ENCODE measurements at regions not wholly inside any gene's neighbourhood (a gene's known extent, or its start where the extent isn't known, plus 50 kb on each side); places are given as distances from the start of the nearest gene placed in this dataset.

DNA sequence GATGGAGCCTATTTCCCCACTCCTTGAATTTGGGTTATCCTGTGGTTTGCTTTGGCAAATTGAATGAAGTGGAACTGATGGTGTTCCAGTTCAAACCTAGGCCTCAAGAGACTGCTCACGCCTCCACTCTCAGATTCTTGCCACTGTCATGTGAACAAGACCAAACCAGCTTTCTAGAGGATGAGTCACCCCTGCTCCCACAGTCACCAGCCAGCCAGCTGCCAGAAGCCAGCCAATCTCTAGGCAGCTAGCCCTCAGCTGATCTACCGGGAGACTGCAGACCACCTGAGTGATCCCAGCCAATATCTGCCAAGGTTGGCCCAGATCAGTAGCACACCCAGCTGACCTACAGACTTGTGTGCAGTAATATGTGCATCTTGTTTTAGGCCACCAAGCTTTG, 300.6 kb downstream of the TMEM38B start:
- Mint-ChIP-seq H3K27me3 (peaks cover 0 to 4% of the 10 kb centered on the region in 2 donors), H3K9me3 (no peaks in the 10 kb centered on the region), H3K4me1 (no peaks in the 10 kb centered on the region), H3K4me3 (no peak overlapping the region), H3K27ac (no peak overlapping the region), H3K36me3 (no peaks in the 10 kb centered on the region)
- no peak overlapping the region for H3K4me3 ChIP-seq (ENCODE audit: control insufficient read depth in 1 of 2, extremely low read depth in 1 of 2, low read length in 1 of 2)
- no peaks in the 10 kb centered on the region for H3K9me3 ChIP-seq
- POLR2A ChIA-PET = no interaction called here
- no peaks in the 10 kb centered on the region for H3K36me3 ChIP-seq (ENCODE audit: control insufficient read depth in 2 of 2, extremely low read depth in 1 of 2, insufficient read depth in 1 of 2, low read length in 1 of 2)
- no peak for DNase-seq
- CTCF ChIA-PET = no interaction called here
- no peak for ATAC-seq (replicated peaks in 1 of 4)
- no peaks in the 10 kb centered on the region for H3K4me1 ChIP-seq (ENCODE audit: control insufficient read depth in 1 of 2, extremely low read depth in 1 of 2, insufficient read depth in 2 of 2, low read length in 2 of 2)
- H3K27me3 ChIP-seq (replicated peaks in 1 of 2; ENCODE audit: control insufficient read depth in 2 of 2, extremely low read depth in 1 of 2, insufficient read depth in 2 of 2, low read length in 1 of 2) = no peaks in the 10 kb centered on the region
- H3K27ac ChIP-seq (ENCODE audit: low read length) = no peak overlapping the region
- 70% methylated on average over 2 of the region's 2 CpGs for WGBS (ENCODE audit: insufficient coverage)

DNA sequence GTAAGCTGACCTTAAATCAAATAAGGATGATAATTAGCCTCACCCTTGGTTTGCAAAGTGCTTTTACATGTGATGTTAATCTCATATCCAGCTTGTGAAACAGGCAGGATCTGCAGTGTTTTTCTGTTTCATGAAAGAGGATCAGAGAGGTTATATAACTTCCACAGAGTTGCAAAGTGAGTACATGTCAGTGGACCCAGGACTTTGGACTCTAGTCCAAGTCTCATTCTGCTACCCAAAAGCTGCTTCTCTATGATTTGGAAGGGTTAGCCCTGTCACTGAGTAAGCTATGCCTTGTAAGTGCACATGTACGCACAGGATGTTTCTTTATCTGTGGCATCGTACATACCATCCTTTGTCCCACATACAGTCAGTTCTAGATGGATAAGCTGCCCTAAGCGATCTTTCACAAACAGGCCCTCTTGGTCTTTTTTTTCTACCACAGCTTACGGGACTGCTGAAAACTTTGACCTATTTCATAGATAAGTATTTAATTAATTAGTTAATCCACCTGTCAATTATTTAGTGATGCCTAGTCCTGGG, 322.9 kb downstream of the TMEM38B start:
- DNase-seq (no peak), ATAC-seq (replicated peaks in 1 of 4) (no peak)
- ChIA-PET CTCF (no interaction called here), POLR2A (no interaction called here)
- Histone ChIP-seq H3K4me1 (ENCODE audit: control insufficient read depth in 1 of 2, extremely low read depth in 1 of 2, insufficient read depth in 2 of 2, low read length in 2 of 2) (no peaks in the 10 kb centered on the region), H3K4me3 (ENCODE audit: control insufficient read depth in 1 of 2, extremely low read depth in 1 of 2, low read length in 1 of 2) (no peak overlapping the region), H3K27me3 (replicated peaks in 1 of 2; ENCODE audit: control insufficient read depth in 2 of 2, extremely low read depth in 1 of 2, insufficient read depth in 2 of 2, low read length in 1 of 2) (no peaks in the 10 kb centered on the region), H3K9me3 (no peaks in the 10 kb centered on the region), H3K27ac (ENCODE audit: low read length) (no peak overlapping the region), H3K36me3 (ENCODE audit: control insufficient read depth in 2 of 2, extremely low read depth in 1 of 2, insufficient read depth in 1 of 2, low read length in 1 of 2) (no peaks in the 10 kb centered on the region)
- Mint-ChIP-seq H3K36me3 (no peaks in the 10 kb centered on the region), H3K27ac (no peak overlapping the region), H3K9me3 (peaks cover 0 to 5% (median 0%) of the 10 kb centered on the region in 3 donors), H3K27me3 (peaks cover 0 to 8% of the 10 kb centered on the region in 2 donors), H3K4me3 (no peak overlapping the region), H3K4me1 (no peaks in the 10 kb centered on the region)
- WGBS (ENCODE audit: insufficient coverage) = 100% methylated on average over 1 of the region's 4 CpGs

DNA sequence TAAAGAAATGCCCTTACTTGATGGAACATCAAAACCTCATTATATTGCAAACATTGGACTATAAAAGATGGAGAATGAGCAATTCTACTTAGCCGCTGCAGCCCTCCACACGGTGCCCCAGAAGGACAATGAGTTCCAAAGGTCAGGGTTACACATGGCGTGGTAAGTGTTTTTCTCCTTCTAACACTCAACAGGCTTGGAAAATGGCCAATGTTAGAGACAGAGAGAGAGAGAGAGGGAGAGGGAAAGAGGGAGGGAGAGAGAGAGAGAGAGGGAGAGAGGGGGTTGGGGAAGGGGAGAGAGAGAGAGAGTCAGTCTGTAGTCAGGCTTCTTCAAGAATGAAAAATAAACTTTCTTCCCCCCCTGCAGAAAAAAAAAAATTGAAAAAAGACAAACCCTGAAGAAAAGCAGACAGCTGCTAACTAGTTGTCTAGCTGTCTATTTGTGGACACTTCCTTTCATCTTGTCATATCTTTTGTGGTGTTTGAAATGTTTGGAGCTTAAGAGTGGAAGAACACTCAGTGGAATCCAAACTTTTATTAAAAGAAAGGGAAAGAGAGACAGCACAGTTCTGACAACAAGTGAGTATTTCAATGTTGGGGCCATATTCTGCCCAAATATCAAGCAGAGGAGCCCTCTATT, 324.8 kb downstream of the TMEM38B start:
- CTCF ChIA-PET = no interaction called here
- Histone ChIP-seq H3K9me3 (no peaks in the 10 kb centered on the region), H3K4me3 (ENCODE audit: control insufficient read depth in 1 of 2, extremely low read depth in 1 of 2, low read length in 1 of 2) (no peak overlapping the region), H3K27me3 (replicated peaks in 1 of 2; ENCODE audit: control insufficient read depth in 2 of 2, extremely low read depth in 1 of 2, insufficient read depth in 2 of 2, low read length in 1 of 2) (no peaks in the 10 kb centered on the region), H3K36me3 (ENCODE audit: control insufficient read depth in 2 of 2, extremely low read depth in 1 of 2, insufficient read depth in 1 of 2, low read length in 1 of 2) (no peaks in the 10 kb centered on the region), H3K27ac (ENCODE audit: low read length) (no peak overlapping the region), H3K4me1 (ENCODE audit: control insufficient read depth in 1 of 2, extremely low read depth in 1 of 2, insufficient read depth in 2 of 2, low read length in 2 of 2) (no peaks in the 10 kb centered on the region)
- WGBS (ENCODE audit: insufficient coverage) = no CpG with 5 or more reads among the region's 3 CpGs
- Mint-ChIP-seq H3K4me1 (no peaks in the 10 kb centered on the region), H3K4me3 (no peak overlapping the region), H3K9me3 (peaks cover 0 to 5% (median 0%) of the 10 kb centered on the region in 3 donors), H3K27ac (no peak overlapping the region), H3K27me3 (peaks cover 0 to 8% of the 10 kb centered on the region in 2 donors), H3K36me3 (no peaks in the 10 kb centered on the region)
- DNase-seq = no peak
- no peak for ATAC-seq (replicated peaks in 1 of 4)
- POLR2A ChIA-PET = no interaction called here

GRCh38 chr9:106019702-106020101, 325.4 kb downstream of the TMEM38B start:
- ATAC-seq (replicated peaks in 1 of 4) (no peak), DNase-seq (no peak)
- Histone ChIP-seq H3K27me3 (replicated peaks in 1 of 2; ENCODE audit: control insufficient read depth in 2 of 2, extremely low read depth in 1 of 2, insufficient read depth in 2 of 2, low read length in 1 of 2) (no peaks in the 10 kb centered on the region), H3K9me3 (no peaks in the 10 kb centered on the region), H3K36me3 (ENCODE audit: control insufficient read depth in 2 of 2, extremely low read depth in 1 of 2, insufficient read depth in 1 of 2, low read length in 1 of 2) (no peaks in the 10 kb centered on the region), H3K27ac (ENCODE audit: low read length) (no peak overlapping the region), H3K4me1 (ENCODE audit: control insufficient read depth in 1 of 2, extremely low read depth in 1 of 2, insufficient read depth in 2 of 2, low read length in 2 of 2) (no peaks in the 10 kb centered on the region), H3K4me3 (ENCODE audit: control insufficient read depth in 1 of 2, extremely low read depth in 1 of 2, low read length in 1 of 2) (no peak overlapping the region)
- Mint-ChIP-seq H3K4me1 (no peaks in the 10 kb centered on the region), H3K27me3 (peaks cover 0 to 8% of the 10 kb centered on the region in 2 donors), H3K36me3 (no peaks in the 10 kb centered on the region), H3K27ac (no peak overlapping the region), H3K4me3 (no peak overlapping the region), H3K9me3 (peaks cover 0 to 5% (median 0%) of the 10 kb centered on the region in 3 donors)
- 92% methylated on average over 5 of the region's 5 CpGs for WGBS (ENCODE audit: insufficient coverage)
- CTCF ChIA-PET = no interaction called here
- POLR2A ChIA-PET = no interaction called here

DNA sequence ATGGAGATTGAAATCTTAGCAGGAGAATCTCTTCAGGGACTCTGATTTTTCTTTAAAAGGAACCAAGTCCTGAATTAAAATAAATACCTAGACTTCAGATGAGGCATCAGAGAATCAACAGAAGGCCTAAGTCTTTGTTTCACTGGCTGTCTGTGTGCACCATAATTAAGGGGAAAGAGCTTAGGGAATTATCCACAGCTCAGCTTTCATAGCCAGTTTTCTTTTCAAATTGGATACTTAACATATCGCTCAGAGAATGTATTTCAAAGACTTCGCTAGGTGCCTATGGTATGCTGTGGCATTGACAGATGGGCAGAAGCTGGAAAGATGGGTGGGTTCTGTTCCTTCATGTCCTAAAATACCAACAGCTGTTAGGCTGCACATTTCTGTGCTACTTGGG, 325.8 kb downstream of the TMEM38B start:
- Histone ChIP-seq H3K27ac (ENCODE audit: low read length) (no peak overlapping the region), H3K4me3 (ENCODE audit: control insufficient read depth in 1 of 2, extremely low read depth in 1 of 2, low read length in 1 of 2) (no peak overlapping the region), H3K4me1 (ENCODE audit: control insufficient read depth in 1 of 2, extremely low read depth in 1 of 2, insufficient read depth in 2 of 2, low read length in 2 of 2) (no peaks in the 10 kb centered on the region), H3K9me3 (no peaks in the 10 kb centered on the region), H3K27me3 (replicated peaks in 1 of 2; ENCODE audit: control insufficient read depth in 2 of 2, extremely low read depth in 1 of 2, insufficient read depth in 2 of 2, low read length in 1 of 2) (no peaks in the 10 kb centered on the region), H3K36me3 (ENCODE audit: control insufficient read depth in 2 of 2, extremely low read depth in 1 of 2, insufficient read depth in 1 of 2, low read length in 1 of 2) (no peaks in the 10 kb centered on the region)
- no CpG with 5 or more reads among the region's 2 CpGs for WGBS (ENCODE audit: insufficient coverage)
- Mint-ChIP-seq H3K4me3 (no peak overlapping the region), H3K9me3 (peaks cover 0 to 5% (median 0%) of the 10 kb centered on the region in 3 donors), H3K27me3 (peaks cover 0 to 8% of the 10 kb centered on the region in 2 donors), H3K36me3 (no peaks in the 10 kb centered on the region), H3K27ac (no peak overlapping the region), H3K4me1 (no peaks in the 10 kb centered on the region)
- no peak for ATAC-seq (replicated peaks in 1 of 4)
- ChIA-PET POLR2A (no interaction called here), CTCF (no interaction called here)
- DNase-seq = no peak

GRCh38 chr9:106023455-106023854, 329.1 kb downstream of the TMEM38B start:
- Histone ChIP-seq H3K27ac (ENCODE audit: low read length) (no peak overlapping the region), H3K9me3 (no peaks in the 10 kb centered on the region), H3K36me3 (ENCODE audit: control insufficient read depth in 2 of 2, extremely low read depth in 1 of 2, insufficient read depth in 1 of 2, low read length in 1 of 2) (no peaks in the 10 kb centered on the region), H3K4me1 (ENCODE audit: control insufficient read depth in 1 of 2, extremely low read depth in 1 of 2, insufficient read depth in 2 of 2, low read length in 2 of 2) (no peaks in the 10 kb centered on the region), H3K27me3 (replicated peaks in 1 of 2; ENCODE audit: control insufficient read depth in 2 of 2, extremely low read depth in 1 of 2, insufficient read depth in 2 of 2, low read length in 1 of 2) (no peaks in the 10 kb centered on the region), H3K4me3 (ENCODE audit: control insufficient read depth in 1 of 2, extremely low read depth in 1 of 2, low read length in 1 of 2) (no peak overlapping the region)
- Mint-ChIP-seq H3K36me3 (no peaks in the 10 kb centered on the region), H3K27ac (no peak overlapping the region), H3K9me3 (no peaks in the 10 kb centered on the region), H3K4me1 (no peaks in the 10 kb centered on the region), H3K27me3 (peaks cover 0 to 3% of the 10 kb centered on the region in 2 donors), H3K4me3 (no peak overlapping the region)
- no peak for DNase-seq
- ChIA-PET CTCF (no interaction called here), POLR2A (no interaction called here)
- WGBS (ENCODE audit: insufficient coverage) = no CpG with 5 or more reads among the region's 2 CpGs
- ATAC-seq (replicated peaks in 1 of 4) = no peak

- Mint-ChIP-seq H3K4me1 (no peaks in the 10 kb centered on the region), H3K27ac (no peak overlapping the region), H3K9me3 (peaks cover 3 to 7% (median 5%) of the 10 kb centered on the region in 3 donors), H3K4me3 (no peak overlapping the region), H3K36me3 (no peaks in the 10 kb centered on the region), H3K27me3 (peaks cover 0 to 3% of the 10 kb centered on the region in 2 donors)
- WGBS (ENCODE audit: insufficient coverage) = 20% methylated on average over 1 of the region's 4 CpGs
- POLR2A ChIA-PET = no interaction called here
- H3K27me3 ChIP-seq (replicated peaks in 1 of 2; ENCODE audit: control insufficient read depth in 2 of 2, extremely low read depth in 1 of 2, insufficient read depth in 2 of 2, low read length in 1 of 2) = no peaks in the 10 kb centered on the region
- H3K4me1 ChIP-seq (ENCODE audit: control insufficient read depth in 1 of 2, extremely low read depth in 1 of 2, insufficient read depth in 2 of 2, low read length in 2 of 2) = no peaks in the 10 kb centered on the region
- CTCF ChIA-PET = no interaction called here
- no peak overlapping the region for H3K27ac ChIP-seq (ENCODE audit: low read length)
- no peak overlapping the region for H3K4me3 ChIP-seq (ENCODE audit: control insufficient read depth in 1 of 2, extremely low read depth in 1 of 2, low read length in 1 of 2)
- no peaks in the 10 kb centered on the region for H3K36me3 ChIP-seq (ENCODE audit: control insufficient read depth in 2 of 2, extremely low read depth in 1 of 2, insufficient read depth in 1 of 2, low read length in 1 of 2)
- no peaks in the 10 kb centered on the region for H3K9me3 ChIP-seq
- no peak for DNase-seq
- no peak for ATAC-seq (replicated peaks in 1 of 4)
Measured at GRCh38 chr9:106025453-106025852, 331.1 kb downstream of the TMEM38B start.

All from T-cell (primary cell).